Activated T-cell treated with anti-CD3 and anti-CD28 coated beads, Interleukin-2, amount 50 U/mL, for 24 hours (primary cell): ENCODE measurements at regions not wholly inside any gene's neighbourhood (a gene's known extent, or its start where the extent isn't known, plus 50 kb on each side); places are given as distances from the start of the nearest gene placed in this dataset.

ENCODE experiments used
- DNase-seq: peaks from one replicate; pipeline ENCODE4 v3.0.0-alpha.2; 2020
- H3K27ac Mint-ChIP-seq: 2 replicates; pipeline ENCODE4 v1.8.0; 2020; ENCODE audit warnings: mild to moderate bottlenecking, mixed read lengths
- H3K27me3 Mint-ChIP-seq: 2 replicates; pipeline ENCODE4 v1.8.0; 2020; ENCODE audit warnings: mixed read lengths
- H3K36me3 Mint-ChIP-seq: 2 replicates; pipeline ENCODE4 v1.8.0; 2020; ENCODE audit warnings: low read depth, mixed read lengths
- H3K4me1 Mint-ChIP-seq: 2 replicates; pipeline ENCODE4 v1.8.0; 2020; ENCODE audit warnings: low read depth, mixed read lengths
- H3K4me3 Mint-ChIP-seq: 2 replicates; pipeline ENCODE4 v1.8.0; 2020; ENCODE audit warnings: mild to moderate bottlenecking, moderate library complexity, mixed read lengths
- H3K9me3 Mint-ChIP-seq: 2 replicates; pipeline ENCODE4 v1.8.0; 2020; ENCODE audit warnings: mixed read lengths

- H3K4me1 Mint-ChIP-seq, result no peaks in the 10 kb centered on the region
- H3K9me3 Mint-ChIP-seq, result no peaks in the 10 kb centered on the region
- H3K27ac Mint-ChIP-seq, result no peak overlapping the region
- peaks cover 7% of the 10 kb centered on the region for H3K27me3 Mint-ChIP-seq
- no peak for DNase-seq
- no peak overlapping the region for H3K4me3 Mint-ChIP-seq
- H3K36me3 Mint-ChIP-seq, result no peaks in the 10 kb centered on the region
Measured at GRCh38 chr3:124295362-124295761, 303.4 kb upstream of the ROPN1 start.

- no peaks in the 10 kb centered on the region for H3K4me1 Mint-ChIP-seq
- H3K36me3 Mint-ChIP-seq, result no peaks in the 10 kb centered on the region
- DNase-seq, result no peak
- no peaks in the 10 kb centered on the region for H3K9me3 Mint-ChIP-seq
- H3K4me3 Mint-ChIP-seq, result no peak overlapping the region
- H3K27me3 Mint-ChIP-seq, result peaks cover 11% of the 10 kb centered on the region
- no peak overlapping the region for H3K27ac Mint-ChIP-seq
Measured at GRCh38 chr3:124296406-124296805, 304.5 kb upstream of the ROPN1 start.

DNA sequence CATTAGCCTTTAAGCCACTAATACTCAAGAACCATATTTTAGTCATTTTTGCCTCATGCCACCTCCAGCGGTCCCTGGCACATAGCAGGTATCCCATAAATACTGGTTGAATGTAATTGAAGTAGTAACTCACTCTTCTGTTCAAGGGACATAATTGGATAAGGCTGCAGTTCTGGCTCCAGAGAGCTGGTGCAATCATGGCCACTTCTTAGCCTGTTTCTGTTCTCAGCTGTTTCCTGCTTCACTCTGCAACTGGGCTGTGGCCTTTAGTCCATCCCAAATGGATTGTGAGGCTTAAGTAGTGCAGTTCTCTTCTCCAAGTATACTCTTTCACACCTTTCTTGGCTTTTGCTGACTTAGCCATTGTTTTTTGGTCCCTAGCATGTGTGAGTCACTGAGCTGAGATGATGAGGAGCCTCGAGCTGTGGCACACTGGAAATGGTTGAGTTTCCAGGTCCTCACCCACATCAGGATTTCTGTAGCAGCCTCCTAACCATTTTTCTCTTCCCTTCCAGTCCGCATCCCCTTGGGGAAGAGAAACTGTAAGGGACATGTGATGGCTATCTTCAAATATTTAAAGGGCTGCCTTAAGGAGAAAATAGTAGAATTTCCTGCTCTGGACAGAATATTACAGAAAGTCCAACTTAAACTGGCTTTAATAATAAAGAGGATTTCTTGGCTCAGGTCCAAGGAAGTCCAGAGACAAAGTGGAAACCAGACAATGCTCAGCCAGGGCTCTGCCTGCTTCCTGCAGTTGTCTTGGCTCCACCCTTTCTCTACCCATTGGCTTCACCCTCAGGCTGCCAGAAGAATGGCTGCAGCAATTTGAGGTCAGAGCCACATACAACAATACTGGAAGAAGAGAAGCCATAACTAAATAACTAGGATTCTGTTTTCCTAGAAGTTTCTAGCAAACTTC lies 305.4 kb upstream of the ROPN1 start:
- no peak for DNase-seq
- Mint-ChIP-seq H3K9me3 (no peaks in the 10 kb centered on the region), H3K4me1 (no peaks in the 10 kb centered on the region), H3K27me3 (peaks cover 11% of the 10 kb centered on the region), H3K4me3 (no peak overlapping the region), H3K36me3 (no peaks in the 10 kb centered on the region), H3K27ac (no peak overlapping the region)

GRCh38 chr3:124298301-124298700 lies 306.4 kb upstream of the ROPN1 start:
- Mint-ChIP-seq H3K27me3 (peaks cover 11% of the 10 kb centered on the region), H3K4me3 (no peak overlapping the region), H3K36me3 (no peaks in the 10 kb centered on the region), H3K27ac (no peak overlapping the region), H3K4me1 (no peaks in the 10 kb centered on the region), H3K9me3 (no peaks in the 10 kb centered on the region)
- no peak for DNase-seq

- Mint-ChIP-seq H3K36me3 (no peaks in the 10 kb centered on the region), H3K4me1 (no peaks in the 10 kb centered on the region), H3K27ac (no peak overlapping the region), H3K27me3 (peaks cover 14% of the 10 kb centered on the region), H3K9me3 (no peaks in the 10 kb centered on the region), H3K4me3 (no peak overlapping the region)
- DNase-seq, result no peak
Measured at GRCh38 chr3:124298951-124299350, 307.0 kb upstream of the ROPN1 start.

- Mint-ChIP-seq H3K4me1 (no peaks in the 10 kb centered on the region), H3K4me3 (no peak overlapping the region), H3K9me3 (no peaks in the 10 kb centered on the region), H3K27me3 (peaks cover 14% of the 10 kb centered on the region), H3K36me3 (no peaks in the 10 kb centered on the region), H3K27ac (no peak overlapping the region)
- DNase-seq, result no peak
Measured at GRCh38 chr3:124299831-124300230, 307.9 kb upstream of the ROPN1 start.

DNA sequence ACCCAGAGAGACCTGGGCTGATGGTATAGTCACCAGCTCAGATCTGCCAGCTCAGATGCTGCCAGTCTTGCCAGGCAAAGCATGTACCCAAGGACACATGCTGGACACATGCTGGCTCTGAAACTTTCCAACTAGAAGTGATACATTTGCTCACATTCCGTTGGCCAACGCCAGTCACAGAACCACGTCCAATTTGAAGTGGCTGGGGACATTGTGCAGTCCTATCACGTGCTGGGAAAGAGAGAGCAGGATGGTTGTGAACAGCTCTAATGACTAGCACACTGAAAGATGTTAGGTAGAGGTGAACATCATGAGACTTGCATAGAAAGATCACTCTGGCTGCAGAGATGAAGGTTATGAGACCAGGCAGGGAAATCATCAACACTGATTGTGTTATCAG lies 308.5 kb upstream of the ROPN1 start:
- no peak overlapping the region for H3K4me3 Mint-ChIP-seq
- H3K27me3 Mint-ChIP-seq, result peaks cover 14% of the 10 kb centered on the region
- no peaks in the 10 kb centered on the region for H3K4me1 Mint-ChIP-seq
- H3K27ac Mint-ChIP-seq, result no peak overlapping the region
- no peak for DNase-seq
- no peaks in the 10 kb centered on the region for H3K36me3 Mint-ChIP-seq
- peaks cover 5% of the 10 kb centered on the region for H3K9me3 Mint-ChIP-seq

DNA sequence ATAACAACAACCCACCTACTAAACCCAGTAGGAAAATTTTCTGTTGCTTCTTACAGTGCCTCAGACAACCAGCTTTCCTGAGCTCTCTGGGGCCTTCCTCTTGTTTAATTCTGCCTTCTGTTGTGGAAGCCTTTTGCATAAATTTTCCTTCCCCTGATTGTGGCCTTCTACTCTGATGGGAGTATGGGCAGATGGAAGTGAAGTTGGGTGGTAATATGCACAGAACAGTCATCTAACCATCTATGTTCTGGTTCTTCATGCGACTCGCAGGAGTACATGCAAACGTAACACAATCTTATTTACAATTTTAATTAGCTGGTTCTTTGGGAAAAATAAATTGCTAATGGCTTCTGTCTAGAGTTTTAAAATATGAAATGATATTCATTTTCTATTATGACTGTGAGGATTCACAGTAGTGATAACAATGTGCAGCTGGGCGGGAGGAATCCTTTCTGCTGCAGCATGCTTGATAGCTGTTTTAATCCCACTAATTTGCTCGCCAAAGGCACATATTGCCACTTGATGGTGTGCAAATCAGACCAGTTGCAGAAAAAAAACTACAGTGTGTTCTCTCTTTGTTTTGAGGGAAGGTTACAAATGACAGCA lies 311.5 kb upstream of the ROPN1 start:
- no peaks in the 10 kb centered on the region for H3K4me1 Mint-ChIP-seq
- DNase-seq, result no peak
- no peak overlapping the region for H3K27ac Mint-ChIP-seq
- H3K27me3 Mint-ChIP-seq, result peaks cover 6% of the 10 kb centered on the region
- H3K4me3 Mint-ChIP-seq, result no peak overlapping the region
- peaks cover 17% of the 10 kb centered on the region for H3K9me3 Mint-ChIP-seq
- no peaks in the 10 kb centered on the region for H3K36me3 Mint-ChIP-seq

GRCh38 chr3:124306665-124307064 lies 314.7 kb upstream of the ROPN1 start:
- Mint-ChIP-seq H3K27me3 (peaks cover 3% of the 10 kb centered on the region), H3K27ac (no peak overlapping the region), H3K4me1 (no peaks in the 10 kb centered on the region), H3K9me3 (peaks cover 17% of the 10 kb centered on the region), H3K36me3 (no peaks in the 10 kb centered on the region), H3K4me3 (no peak overlapping the region)
- DNase-seq, result no peak

DNA sequence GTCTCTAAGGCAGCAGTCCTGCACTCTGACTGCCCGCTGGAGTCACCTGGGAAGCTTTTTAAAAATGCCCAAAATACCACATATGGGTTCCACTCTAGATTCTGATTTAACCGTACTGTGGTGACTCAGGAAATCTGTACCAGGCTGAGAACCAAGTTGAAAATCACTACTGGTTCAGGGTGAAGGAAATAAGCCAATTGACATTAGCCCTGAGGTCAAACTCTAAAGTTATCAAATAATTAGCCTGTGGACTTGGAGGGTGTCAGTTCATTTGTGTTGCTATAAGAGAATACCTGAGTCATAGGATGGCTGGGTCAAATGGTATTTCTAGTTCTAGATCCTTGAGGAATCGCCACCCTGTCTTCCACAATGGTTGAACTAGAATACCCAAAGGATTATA lies 321.7 kb upstream of the ROPN1 start:
- no peaks in the 10 kb centered on the region for H3K27me3 Mint-ChIP-seq
- H3K36me3 Mint-ChIP-seq, result no peaks in the 10 kb centered on the region
- H3K4me3 Mint-ChIP-seq, result no peak overlapping the region
- no peak for DNase-seq
- no peaks in the 10 kb centered on the region for H3K4me1 Mint-ChIP-seq
- no peaks in the 10 kb centered on the region for H3K9me3 Mint-ChIP-seq
- H3K27ac Mint-ChIP-seq, result no peak overlapping the region

- Mint-ChIP-seq H3K4me1 (no peaks in the 10 kb centered on the region), H3K36me3 (no peaks in the 10 kb centered on the region), H3K27me3 (no peaks in the 10 kb centered on the region), H3K27ac (no peak overlapping the region), H3K9me3 (no peaks in the 10 kb centered on the region), H3K4me3 (no peak overlapping the region)
- DNase-seq, result no peak
Measured at GRCh38 chr3:124315215-124316033, 323.5 kb upstream of the ROPN1 start.

DNA sequence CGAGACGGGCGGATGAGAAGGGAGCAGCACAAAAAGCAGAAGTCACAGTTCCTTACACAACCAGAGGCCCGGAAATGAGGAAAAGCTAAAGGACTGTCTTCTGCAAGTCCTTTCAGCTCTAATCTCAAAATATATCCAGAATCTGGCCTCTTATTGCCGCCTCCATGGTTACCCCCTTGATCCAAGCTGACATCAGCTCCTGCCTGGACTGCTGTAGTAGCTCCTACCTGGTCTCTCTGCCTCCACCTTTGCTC lies 324.0 kb upstream of the ROPN1 start:
- Mint-ChIP-seq H3K9me3 (no peaks in the 10 kb centered on the region), H3K4me1 (no peaks in the 10 kb centered on the region), H3K36me3 (no peaks in the 10 kb centered on the region), H3K4me3 (no peak overlapping the region), H3K27ac (no peak overlapping the region), H3K27me3 (no peaks in the 10 kb centered on the region)
- no peak for DNase-seq

DNA sequence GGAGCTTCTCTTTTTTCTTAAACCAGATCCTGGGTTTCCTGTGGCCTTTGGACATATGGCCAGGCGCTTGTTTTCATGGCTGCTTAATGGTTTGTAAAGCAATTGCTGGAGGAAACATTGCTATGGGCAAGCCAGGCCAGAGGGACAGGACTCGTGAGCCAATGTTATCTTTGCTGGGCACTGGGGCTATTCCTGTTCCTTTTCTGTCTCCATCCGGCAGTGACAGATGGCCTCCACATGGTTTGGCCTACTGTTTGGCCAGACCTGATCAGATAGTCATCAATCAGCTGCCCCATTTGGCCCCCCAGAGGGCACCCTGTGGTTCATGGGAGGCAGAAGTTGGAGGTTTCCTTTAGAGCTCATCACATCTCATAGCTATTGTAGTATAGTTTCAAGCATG lies 326.1 kb upstream of the ROPN1 start:
- Mint-ChIP-seq H3K4me1 (no peaks in the 10 kb centered on the region), H3K27me3 (no peaks in the 10 kb centered on the region), H3K36me3 (no peaks in the 10 kb centered on the region), H3K9me3 (no peaks in the 10 kb centered on the region), H3K27ac (no peak overlapping the region), H3K4me3 (no peak overlapping the region)
- DNase-seq, result no peak

- no peak overlapping the region for H3K4me3 Mint-ChIP-seq
- no peaks in the 10 kb centered on the region for H3K27me3 Mint-ChIP-seq
- no peaks in the 10 kb centered on the region for H3K9me3 Mint-ChIP-seq
- no peaks in the 10 kb centered on the region for H3K4me1 Mint-ChIP-seq
- no peak for DNase-seq
- H3K36me3 Mint-ChIP-seq, result no peaks in the 10 kb centered on the region
- no peak overlapping the region for H3K27ac Mint-ChIP-seq
Measured at GRCh38 chr3:124318656-124319055, 326.7 kb upstream of the ROPN1 start.

DNA sequence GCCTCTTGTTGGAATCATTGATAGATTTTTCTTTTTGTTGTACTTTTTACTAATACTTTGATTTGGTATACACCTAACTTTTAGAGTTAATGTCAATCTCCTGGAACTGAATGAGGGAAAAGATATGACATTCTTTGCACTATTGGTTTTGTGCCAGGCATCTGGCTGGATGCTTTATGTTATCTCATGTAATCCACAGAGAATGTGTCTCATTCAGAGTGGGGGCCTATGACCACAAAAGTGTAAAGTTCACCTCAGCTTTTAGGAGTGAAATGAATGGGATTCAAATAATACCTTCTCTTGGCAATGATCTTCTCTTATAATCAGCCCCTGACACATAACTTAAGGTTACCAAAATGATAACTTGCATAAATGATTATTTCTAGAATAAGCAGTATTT lies 329.1 kb upstream of the ROPN1 start:
- H3K4me3 Mint-ChIP-seq, result no peak overlapping the region
- peaks cover 4% of the 10 kb centered on the region for H3K27me3 Mint-ChIP-seq
- H3K9me3 Mint-ChIP-seq, result no peaks in the 10 kb centered on the region
- DNase-seq, result no peak
- H3K27ac Mint-ChIP-seq, result no peak overlapping the region
- H3K4me1 Mint-ChIP-seq, result no peaks in the 10 kb centered on the region
- H3K36me3 Mint-ChIP-seq, result no peaks in the 10 kb centered on the region
